Activated naive CD8-positive, alpha-beta T cell (primary cell): ENCODE measurements at regions not wholly inside any gene's neighbourhood (a gene's known extent, or its start where the extent isn't known, plus 50 kb on each side); places are given as distances from the start of the nearest gene placed in this dataset.

ENCODE experiments used
- H3K27ac Mint-ChIP-seq: one replicate; pipeline ENCODE4 v1.8.0; 2021; ENCODE audit warnings: mixed read lengths
- H3K27me3 Mint-ChIP-seq: one replicate; pipeline ENCODE4 v1.8.0; 2021; ENCODE audit warnings: mixed read lengths
- H3K36me3 Mint-ChIP-seq: one replicate; pipeline ENCODE4 v1.8.0; 2021; ENCODE audit warnings: mixed read lengths
- H3K4me1 Mint-ChIP-seq: one replicate; pipeline ENCODE4 v1.8.0; 2021; ENCODE audit warnings: low read depth, mixed read lengths
- H3K4me3 Mint-ChIP-seq: one replicate; pipeline ENCODE4 v1.8.0; 2021; ENCODE audit warnings: mild to moderate bottlenecking, mixed read lengths
- H3K9me3 Mint-ChIP-seq: one replicate; pipeline ENCODE4 v1.8.0; 2021; ENCODE audit warnings: low read depth, mixed read lengths

- Mint-ChIP-seq H3K27me3 (peaks cover 2% of the 10 kb centered on the region), H3K36me3 (no peaks in the 10 kb centered on the region), H3K4me1 (no peaks in the 10 kb centered on the region), H3K9me3 (no peaks in the 10 kb centered on the region), H3K4me3 (no peak overlapping the region), H3K27ac (no peak overlapping the region)
Observed at GRCh38 chr2:118696786-118697465, 150.5 kb downstream of the EN1 start.

GRCh38 chr2:118693287-118693822 is 154.1 kb downstream of the EN1 start:
- H3K27me3 Mint-ChIP-seq: peaks cover 5% of the 10 kb centered on the region
- peaks cover 5% of the 10 kb centered on the region for H3K9me3 Mint-ChIP-seq
- no peaks in the 10 kb centered on the region for H3K4me1 Mint-ChIP-seq
- no peak overlapping the region for H3K27ac Mint-ChIP-seq
- H3K4me3 Mint-ChIP-seq: no peak overlapping the region
- H3K36me3 Mint-ChIP-seq: no peaks in the 10 kb centered on the region

DNA sequence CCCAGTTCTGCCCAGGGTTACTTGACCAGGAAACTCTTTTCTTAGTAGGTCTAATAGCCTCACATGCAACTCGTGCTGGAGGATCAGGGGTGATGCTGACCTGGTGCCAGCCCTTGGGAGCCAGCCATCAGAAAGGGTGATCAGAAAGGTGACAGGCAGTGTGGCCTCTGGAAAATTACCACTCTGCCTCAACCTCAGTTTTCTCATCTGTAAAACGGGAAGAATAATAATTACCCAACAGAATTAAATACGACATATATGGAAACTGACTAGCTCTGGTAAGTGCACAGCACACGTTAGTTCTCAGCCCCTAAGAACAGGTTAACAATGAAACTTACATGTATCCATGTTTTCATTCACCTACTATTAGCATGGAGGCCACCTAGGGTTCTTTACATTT is 157.6 kb downstream of the EN1 start:
- Mint-ChIP-seq H3K4me1 (no peaks in the 10 kb centered on the region), H3K27me3 (peaks cover 11% of the 10 kb centered on the region), H3K27ac (no peak overlapping the region), H3K9me3 (peaks cover 5% of the 10 kb centered on the region), H3K36me3 (no peaks in the 10 kb centered on the region), H3K4me3 (no peak overlapping the region)

- Mint-ChIP-seq H3K4me3 (no peak overlapping the region), H3K27ac (no peak overlapping the region), H3K36me3 (no peaks in the 10 kb centered on the region), H3K27me3 (peaks cover 11% of the 10 kb centered on the region), H3K9me3 (peaks cover 5% of the 10 kb centered on the region), H3K4me1 (no peaks in the 10 kb centered on the region)
Observed at GRCh38 chr2:118689456-118689855, 158.0 kb downstream of the EN1 start.

- Mint-ChIP-seq H3K4me1 (no peaks in the 10 kb centered on the region), H3K4me3 (no peak overlapping the region), H3K9me3 (peaks cover 5% of the 10 kb centered on the region), H3K27me3 (peaks cover 11% of the 10 kb centered on the region), H3K36me3 (no peaks in the 10 kb centered on the region), H3K27ac (no peak overlapping the region)
Observed at GRCh38 chr2:118689033-118689432, 158.4 kb downstream of the EN1 start.

- H3K27ac Mint-ChIP-seq: no peak overlapping the region
- H3K36me3 Mint-ChIP-seq: no peaks in the 10 kb centered on the region
- H3K4me1 Mint-ChIP-seq: no peaks in the 10 kb centered on the region
- H3K9me3 Mint-ChIP-seq: peaks cover 5% of the 10 kb centered on the region
- H3K4me3 Mint-ChIP-seq: no peak overlapping the region
- peaks cover 9% of the 10 kb centered on the region for H3K27me3 Mint-ChIP-seq
Observed at GRCh38 chr2:118687698-118688097, 159.8 kb downstream of the EN1 start.

DNA sequence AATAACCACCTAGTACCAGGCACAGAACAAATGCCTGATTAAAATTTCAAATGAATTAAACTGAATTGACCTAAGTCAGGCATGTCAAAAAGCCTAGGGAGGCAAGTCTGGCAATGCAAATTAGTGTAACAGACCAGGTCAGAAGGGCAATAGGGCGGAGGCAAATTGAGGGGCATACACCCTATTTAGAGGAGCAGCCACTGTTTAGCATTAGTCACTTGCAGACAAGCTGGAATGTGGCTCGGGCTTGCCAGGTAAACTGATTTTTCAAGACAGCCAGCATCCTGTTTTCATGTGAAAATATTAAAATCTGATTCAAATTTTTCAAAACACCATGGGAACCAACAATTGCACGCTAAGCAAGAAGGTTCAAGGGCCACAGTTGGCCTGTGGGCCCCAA is 160.3 kb downstream of the EN1 start:
- Mint-ChIP-seq H3K4me3 (no peak overlapping the region), H3K36me3 (no peaks in the 10 kb centered on the region), H3K4me1 (no peaks in the 10 kb centered on the region), H3K9me3 (peaks cover 5% of the 10 kb centered on the region), H3K27me3 (peaks cover 9% of the 10 kb centered on the region), H3K27ac (no peak overlapping the region)

DNA sequence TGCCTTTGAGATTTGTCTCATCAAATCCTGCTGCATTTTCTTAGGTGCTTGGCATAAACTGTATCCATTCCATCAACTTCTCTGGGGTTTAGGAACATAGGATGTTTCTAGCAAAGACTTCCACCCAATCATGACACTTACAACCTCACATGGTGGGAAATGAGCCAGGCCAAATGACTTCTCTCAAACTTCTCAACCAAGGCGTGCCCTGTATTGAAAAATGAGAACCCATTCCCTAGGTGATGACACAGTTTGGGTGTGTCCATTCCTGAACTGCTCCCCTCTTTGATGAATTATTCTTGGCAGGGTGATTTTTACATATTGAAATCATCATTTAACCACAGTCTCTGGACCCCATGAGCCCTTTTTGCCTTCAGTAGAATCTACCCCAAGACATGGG is 161.1 kb downstream of the EN1 start:
- H3K4me1 Mint-ChIP-seq: no peaks in the 10 kb centered on the region
- H3K27me3 Mint-ChIP-seq: peaks cover 9% of the 10 kb centered on the region
- H3K9me3 Mint-ChIP-seq: peaks cover 5% of the 10 kb centered on the region
- H3K27ac Mint-ChIP-seq: no peak overlapping the region
- H3K4me3 Mint-ChIP-seq: no peak overlapping the region
- no peaks in the 10 kb centered on the region for H3K36me3 Mint-ChIP-seq

GRCh38 chr2:118683460-118683859 is 164.0 kb downstream of the EN1 start:
- Mint-ChIP-seq H3K9me3 (no peaks in the 10 kb centered on the region), H3K36me3 (no peaks in the 10 kb centered on the region), H3K27me3 (peaks cover 14% of the 10 kb centered on the region), H3K4me3 (no peak overlapping the region), H3K27ac (no peak overlapping the region), H3K4me1 (no peaks in the 10 kb centered on the region)

DNA sequence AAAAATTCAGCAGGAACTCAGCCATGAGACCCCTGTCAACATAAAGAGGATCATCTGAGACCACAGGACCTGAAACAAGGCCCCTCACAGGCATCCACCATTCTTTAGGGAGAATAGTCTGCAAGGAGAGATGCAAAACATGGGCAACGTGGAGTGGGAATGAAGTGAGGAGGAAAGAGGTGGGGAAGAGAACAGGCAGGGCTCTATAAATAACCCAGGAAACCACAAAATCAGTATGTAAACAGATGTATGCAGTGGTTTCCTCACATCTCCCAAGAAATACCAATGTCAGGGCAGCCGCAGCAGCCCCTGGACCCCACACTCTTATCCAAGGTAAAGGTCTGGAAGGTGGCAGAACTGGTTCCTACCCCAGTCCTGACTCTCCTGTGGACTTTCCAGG is 168.5 kb downstream of the EN1 start:
- Mint-ChIP-seq H3K27ac (no peak overlapping the region), H3K9me3 (no peaks in the 10 kb centered on the region), H3K27me3 (peaks cover 9% of the 10 kb centered on the region), H3K4me1 (no peaks in the 10 kb centered on the region), H3K4me3 (no peak overlapping the region), H3K36me3 (no peaks in the 10 kb centered on the region)

DNA sequence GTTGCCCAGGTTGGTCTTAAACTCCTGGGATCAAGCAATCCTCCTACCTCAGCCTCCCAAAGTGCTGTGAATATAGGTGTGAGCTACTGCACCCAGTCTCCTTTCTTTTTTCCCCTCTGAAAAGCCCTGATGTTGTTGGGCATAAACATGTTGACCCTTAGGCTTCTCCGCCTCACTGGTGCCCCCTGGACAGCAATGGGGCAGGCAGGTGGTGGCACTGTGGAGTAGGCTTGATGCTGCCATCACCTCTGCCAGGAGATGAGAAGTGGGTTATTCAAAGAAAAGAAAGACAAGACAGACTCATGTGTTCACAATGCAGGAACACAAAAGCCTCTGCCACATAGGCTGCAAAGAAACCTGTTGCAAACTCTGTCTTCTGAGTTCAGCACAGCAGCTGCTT is 169.9 kb downstream of the EN1 start:
- Mint-ChIP-seq H3K27ac (no peak overlapping the region), H3K9me3 (no peaks in the 10 kb centered on the region), H3K4me3 (no peak overlapping the region), H3K36me3 (no peaks in the 10 kb centered on the region), H3K27me3 (peaks cover 9% of the 10 kb centered on the region), H3K4me1 (no peaks in the 10 kb centered on the region)

- Mint-ChIP-seq H3K4me3 (no peak overlapping the region), H3K27ac (no peak overlapping the region), H3K36me3 (no peaks in the 10 kb centered on the region), H3K9me3 (no peaks in the 10 kb centered on the region), H3K4me1 (no peaks in the 10 kb centered on the region), H3K27me3 (peaks cover 9% of the 10 kb centered on the region)
Observed at GRCh38 chr2:118675531-118675930, 171.9 kb downstream of the EN1 start.

- Mint-ChIP-seq H3K27ac (no peak overlapping the region), H3K9me3 (no peaks in the 10 kb centered on the region), H3K36me3 (no peaks in the 10 kb centered on the region), H3K4me1 (no peaks in the 10 kb centered on the region), H3K4me3 (no peak overlapping the region), H3K27me3 (peaks cover 7% of the 10 kb centered on the region)
Observed at GRCh38 chr2:118672571-118673158, 174.8 kb downstream of the EN1 start.

- H3K4me3 Mint-ChIP-seq: no peak overlapping the region
- H3K36me3 Mint-ChIP-seq: no peaks in the 10 kb centered on the region
- H3K9me3 Mint-ChIP-seq: no peaks in the 10 kb centered on the region
- no peak overlapping the region for H3K27ac Mint-ChIP-seq
- peaks cover 5% of the 10 kb centered on the region for H3K27me3 Mint-ChIP-seq
- no peaks in the 10 kb centered on the region for H3K4me1 Mint-ChIP-seq
Observed at GRCh38 chr2:118671701-118672454, 175.6 kb downstream of the EN1 start.

DNA sequence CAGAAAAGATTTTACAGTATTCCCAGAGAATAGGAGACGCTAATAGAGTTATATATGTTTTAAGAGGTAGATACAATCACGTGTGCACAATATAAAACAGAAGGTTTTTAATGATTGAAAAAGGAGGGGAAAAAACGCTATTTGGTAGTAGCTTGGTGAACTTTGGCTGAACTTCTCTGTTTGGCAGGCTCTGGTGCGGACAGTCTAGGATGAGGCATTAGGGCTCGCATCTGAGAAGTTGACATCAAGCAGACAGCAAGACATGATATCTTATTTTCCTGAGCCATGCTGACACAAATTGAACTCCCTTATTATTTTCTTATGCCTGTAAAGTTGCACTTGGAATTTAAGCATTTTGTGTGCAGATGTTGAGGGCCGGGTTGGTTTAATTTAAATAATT is 176.6 kb downstream of the EN1 start:
- Mint-ChIP-seq H3K36me3 (no peaks in the 10 kb centered on the region), H3K4me3 (no peak overlapping the region), H3K4me1 (no peaks in the 10 kb centered on the region), H3K27ac (no peak overlapping the region), H3K9me3 (no peaks in the 10 kb centered on the region), H3K27me3 (peaks cover 5% of the 10 kb centered on the region)
